ENCODE measurements at regions not wholly inside any gene's neighbourhood (a gene's known extent, or its start where the extent isn't known, plus 50 kb on each side); places are given as distances from the start of the nearest gene placed in this dataset.

GRCh38 chr18:54043484-54044251, 180.8 kb downstream of the MBD2 start:
- H3K4me1 ChIP-seq (ENCODE audit: insufficient read depth, poor library complexity, severe bottlenecking), result no peaks in the 10 kb centered on the region
- no peak overlapping the region for H3K27ac ChIP-seq (ENCODE audit: poor library complexity, severe bottlenecking)
- H3K9me3 ChIP-seq (ENCODE audit: severe bottlenecking), result no peaks in the 10 kb centered on the region
- peak; percentile 50; the same call in 1 of the 3 replicates for ATAC-seq (ENCODE audit: low read depth)
- TF ChIP-seq, protein P1, sequence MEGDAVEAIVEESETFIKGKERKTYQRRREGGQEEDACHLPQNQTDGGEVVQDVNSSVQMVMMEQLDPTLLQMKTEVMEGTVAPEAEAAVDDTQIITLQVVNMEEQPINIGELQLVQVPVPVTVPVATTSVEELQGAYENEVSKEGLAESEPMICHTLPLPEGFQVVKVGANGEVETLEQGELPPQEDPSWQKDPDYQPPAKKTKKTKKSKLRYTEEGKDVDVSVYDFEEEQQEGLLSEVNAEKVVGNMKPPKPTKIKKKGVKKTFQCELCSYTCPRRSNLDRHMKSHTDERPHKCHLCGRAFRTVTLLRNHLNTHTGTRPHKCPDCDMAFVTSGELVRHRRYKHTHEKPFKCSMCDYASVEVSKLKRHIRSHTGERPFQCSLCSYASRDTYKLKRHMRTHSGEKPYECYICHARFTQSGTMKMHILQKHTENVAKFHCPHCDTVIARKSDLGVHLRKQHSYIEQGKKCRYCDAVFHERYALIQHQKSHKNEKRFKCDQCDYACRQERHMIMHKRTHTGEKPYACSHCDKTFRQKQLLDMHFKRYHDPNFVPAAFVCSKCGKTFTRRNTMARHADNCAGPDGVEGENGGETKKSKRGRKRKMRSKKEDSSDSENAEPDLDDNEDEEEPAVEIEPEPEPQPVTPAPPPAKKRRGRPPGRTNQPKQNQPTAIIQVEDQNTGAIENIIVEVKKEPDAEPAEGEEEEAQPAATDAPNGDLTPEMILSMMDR (IDR thresholded peaks at IDR 0.05; ENCODE audit: poor library complexity, severe bottlenecking), result peak; percentile 47
- no peak for DNase-seq (ENCODE audit: low spot score)
- no peaks in the 10 kb centered on the region for H3K27me3 ChIP-seq (ENCODE audit: insufficient read depth, poor library complexity, severe bottlenecking)
- no peak overlapping the region for H3K4me3 ChIP-seq (ENCODE audit: severe bottlenecking)
- no peaks in the 10 kb centered on the region for H3K36me3 ChIP-seq (ENCODE audit: low read depth)

DNA sequence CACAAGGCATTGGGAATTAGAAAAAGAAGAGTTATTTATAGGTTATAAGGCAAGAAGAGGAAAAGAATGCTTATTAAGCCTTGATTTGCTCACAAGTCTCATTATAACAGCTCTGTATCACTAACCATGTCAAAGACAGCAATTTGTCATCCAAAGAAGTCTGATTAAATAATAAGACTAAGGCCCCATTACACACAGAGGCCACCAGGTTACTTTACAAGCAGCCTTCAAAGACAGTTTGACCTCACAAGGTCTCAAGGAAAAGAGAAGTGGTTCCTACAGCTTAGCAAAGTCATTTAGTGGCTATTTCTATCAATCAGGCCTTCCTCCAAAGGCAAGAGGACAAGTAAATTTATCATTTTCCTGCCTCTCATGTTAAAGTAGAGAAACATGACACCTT, 188.5 kb downstream of the MBD2 start:
- TF ChIP-seq, protein P1 (IDR thresholded peaks at IDR 0.05; ENCODE audit: poor library complexity, severe bottlenecking), result no peak

DNA sequence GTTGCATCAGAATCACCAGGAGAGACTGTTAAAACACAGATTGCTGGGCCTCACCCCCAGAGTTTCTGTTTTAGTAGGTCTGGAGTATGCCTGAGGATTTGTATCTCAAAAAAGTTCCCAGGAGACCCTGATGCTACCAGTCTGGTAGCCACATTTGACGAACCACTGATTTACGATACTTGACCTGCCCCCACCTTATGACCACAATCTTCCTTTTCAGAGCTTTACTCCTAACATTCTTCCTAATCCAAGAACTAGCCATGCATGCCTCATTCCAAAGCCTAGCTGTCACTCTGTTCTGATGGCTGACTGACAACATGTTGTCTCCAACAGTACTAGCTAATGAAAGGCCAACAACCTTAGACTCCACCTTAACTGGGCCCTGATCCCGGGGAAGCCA, 191.4 kb downstream of the MBD2 start:
- Histone ChIP-seq H3K27me3 (ENCODE audit: insufficient read depth, poor library complexity, severe bottlenecking) (no peaks in the 10 kb centered on the region), H3K9me3 (ENCODE audit: severe bottlenecking) (no peaks in the 10 kb centered on the region), H3K4me3 (ENCODE audit: severe bottlenecking) (no peak overlapping the region), H3K4me1 (ENCODE audit: insufficient read depth, poor library complexity, severe bottlenecking) (no peaks in the 10 kb centered on the region), H3K36me3 (ENCODE audit: low read depth) (no peaks in the 10 kb centered on the region), H3K27ac (ENCODE audit: poor library complexity, severe bottlenecking) (no peak overlapping the region)
- TF ChIP-seq, protein P1 (IDR thresholded peaks at IDR 0.05; ENCODE audit: poor library complexity, severe bottlenecking), result no peak
- no peak for ATAC-seq (ENCODE audit: low read depth)
- no peak for DNase-seq (ENCODE audit: low spot score)

More for the DNA sequence above, 188.5 kb downstream of the MBD2 start:
- Histone ChIP-seq H3K9me3 (ENCODE audit: severe bottlenecking) (no peaks in the 10 kb centered on the region), H3K36me3 (ENCODE audit: low read depth) (no peaks in the 10 kb centered on the region), H3K4me1 (ENCODE audit: insufficient read depth, poor library complexity, severe bottlenecking) (no peaks in the 10 kb centered on the region), H3K27ac (ENCODE audit: poor library complexity, severe bottlenecking) (no peak overlapping the region), H3K27me3 (ENCODE audit: insufficient read depth, poor library complexity, severe bottlenecking) (no peaks in the 10 kb centered on the region), H3K4me3 (ENCODE audit: severe bottlenecking) (no peak overlapping the region)
- no peak for ATAC-seq (ENCODE audit: low read depth)
- no peak for DNase-seq (ENCODE audit: low spot score)

- DNase-seq (ENCODE audit: low spot score) (no peak), ATAC-seq (ENCODE audit: low read depth) (no peak)
- Histone ChIP-seq H3K4me1 (ENCODE audit: insufficient read depth, poor library complexity, severe bottlenecking) (no peaks in the 10 kb centered on the region), H3K36me3 (ENCODE audit: low read depth) (no peaks in the 10 kb centered on the region), H3K27ac (ENCODE audit: poor library complexity, severe bottlenecking) (no peak overlapping the region), H3K4me3 (ENCODE audit: severe bottlenecking) (no peak overlapping the region), H3K9me3 (ENCODE audit: severe bottlenecking) (no peaks in the 10 kb centered on the region), H3K27me3 (ENCODE audit: insufficient read depth, poor library complexity, severe bottlenecking) (no peaks in the 10 kb centered on the region)
- TF ChIP-seq, protein P1 (IDR thresholded peaks at IDR 0.05; ENCODE audit: poor library complexity, severe bottlenecking), result peak; percentile 9
These were observed 192.1 kb downstream of the MBD2 start for GRCh38 chr18:54032412-54032811.

GRCh38 chr18:54031243-54031642, 193.2 kb downstream of the MBD2 start:
- TF ChIP-seq, protein P1 (IDR thresholded peaks at IDR 0.05; ENCODE audit: poor library complexity, severe bottlenecking), result no peak
- ATAC-seq (ENCODE audit: low read depth) (no peak), DNase-seq (ENCODE audit: low spot score) (no peak)
- Histone ChIP-seq H3K27me3 (ENCODE audit: insufficient read depth, poor library complexity, severe bottlenecking) (no peaks in the 10 kb centered on the region), H3K27ac (ENCODE audit: poor library complexity, severe bottlenecking) (no peak overlapping the region), H3K4me3 (ENCODE audit: severe bottlenecking) (no peak overlapping the region), H3K9me3 (ENCODE audit: severe bottlenecking) (no peaks in the 10 kb centered on the region), H3K36me3 (ENCODE audit: low read depth) (no peaks in the 10 kb centered on the region), H3K4me1 (ENCODE audit: insufficient read depth, poor library complexity, severe bottlenecking) (no peaks in the 10 kb centered on the region)
